ENCODE measurements at regions not wholly inside any gene's neighbourhood (a gene's known extent, or its start where the extent isn't known, plus 50 kb on each side); places are given as distances from the start of the nearest gene placed in this dataset.

GRCh38 chr5:176152191-176152929, 85.9 kb upstream of the SIMC1 start:
- no peak for TF ChIP-seq POLR2A (IDR thresholded peaks at IDR 0.05)
- no peak for TF ChIP-seq CTCF (IDR thresholded peaks at IDR 0.05)
- TF ChIP-seq POLR2AphosphoS5 (IDR thresholded peaks at IDR 0.05), result no peak

Data from sigmoid colon (tissue), 4 donors.